OCI-LY3 (cell line): ENCODE measurements at regions not wholly inside any gene's neighbourhood (a gene's known extent, or its start where the extent isn't known, plus 50 kb on each side); places are given as distances from the start of the nearest gene placed in this dataset.

ENCODE experiments used
- CTCF ChIP-seq: fragments of 200-600, 300-600 bp; sonication (generic); IDR thresholded peaks from 2 replicates; pipeline ENCODE4 v1.5.1; 2014; ENCODE audit warnings: antibody characterized with exemption, low read length, low read depth
- EZH2phosphoT487 ChIP-seq: fragments of 200-600 bp; shearing (Covaris generic); IDR thresholded peaks from 2 replicates; pipeline ENCODE4 v1.6.1; 2018; ENCODE audit warnings: antibody characterized with exemption, mixed run types, low read depth

- TF ChIP-seq CTCF, result peak; percentile 70
- TF ChIP-seq EZH2phosphoT487, result no peak
These were observed 733.7 kb downstream of the ZNF385D start for GRCh38 chr3:21017115-21017852.
